HG03196 (cell line): ENCODE measurements at regions not wholly inside any gene's neighbourhood (a gene's known extent, or its start where the extent isn't known, plus 50 kb on each side); places are given as distances from the start of the nearest gene placed in this dataset.

Experiments
- ATAC-seq: cut with Tn5 transposase; IDR thresholded peaks from one replicate; pipeline ENCODE4 v1.9.1; 2021; ENCODE audit not compliant: unreplicated experiment

DNA sequence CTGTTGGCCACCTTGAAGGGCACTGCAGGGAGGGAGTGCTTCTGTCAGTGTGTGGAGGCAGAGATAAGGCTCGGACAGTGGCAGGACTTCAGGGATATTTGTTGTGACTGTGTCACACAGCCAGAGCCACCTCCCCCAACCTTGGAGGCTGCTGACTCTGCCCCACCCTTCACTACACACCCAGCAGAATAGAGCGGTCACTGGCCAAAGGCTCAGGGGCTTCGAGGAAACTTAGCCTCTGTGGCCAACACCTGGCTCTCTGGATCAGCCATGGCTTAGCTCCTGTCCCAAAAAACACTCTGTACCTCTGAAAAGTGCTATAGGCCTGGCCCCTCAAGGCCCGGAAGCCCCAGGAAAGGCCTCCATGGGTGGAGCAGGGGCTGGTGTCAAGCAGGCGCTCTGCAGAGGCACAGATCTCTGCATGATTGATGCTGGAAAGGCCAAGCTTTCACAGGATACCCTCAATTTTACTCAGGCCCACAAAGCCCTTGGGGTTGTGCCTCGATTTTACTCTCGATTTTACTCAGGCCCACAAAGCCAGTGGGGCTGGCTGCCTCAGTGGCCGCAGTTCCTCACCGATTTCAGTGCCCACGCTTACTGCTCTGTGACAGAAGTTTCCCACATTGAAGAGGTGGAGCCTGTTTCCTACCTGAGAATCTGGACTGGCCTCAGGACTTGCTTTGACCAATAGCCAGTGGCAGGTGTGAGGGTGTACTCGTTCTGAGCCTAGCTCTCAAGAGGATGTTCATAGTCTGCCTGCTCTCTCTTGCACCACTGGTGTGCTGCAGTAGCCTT, 113.2 kb upstream of the GPR26 start:
- ATAC-seq, result no peak

GRCh38 chr10:123553810-123554430, 112.2 kb upstream of the GPR26 start:
- ATAC-seq, result no peak

GRCh38 chr10:123554656-123555055, 111.5 kb upstream of the GPR26 start:
- no peak for ATAC-seq

- no peak for ATAC-seq
Observed at GRCh38 chr10:123555616-123556015, 110.5 kb upstream of the GPR26 start.

GRCh38 chr10:123556049-123556448, 110.1 kb upstream of the GPR26 start:
- no peak for ATAC-seq

DNA sequence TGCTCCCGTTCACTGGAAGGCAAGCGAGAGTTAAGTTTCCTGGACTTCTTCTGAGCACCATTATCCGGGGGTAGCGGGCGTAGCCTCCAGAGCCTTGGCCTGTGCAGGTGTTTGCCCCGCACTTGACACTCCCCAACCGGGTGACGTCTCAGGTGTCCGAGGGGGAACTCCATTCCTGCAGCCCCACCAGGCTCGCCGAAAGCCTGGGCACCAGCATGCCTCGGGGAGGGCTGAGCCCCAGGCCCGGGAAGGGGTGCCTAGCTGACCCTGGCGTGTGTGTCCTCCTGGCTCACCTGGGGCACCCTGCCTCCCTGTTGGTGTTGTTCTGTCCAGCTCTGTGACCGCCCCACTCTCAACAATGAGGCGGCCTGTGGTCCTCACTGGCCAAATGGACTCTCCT, 109.4 kb upstream of the GPR26 start:
- no peak for ATAC-seq

GRCh38 chr10:123557366-123558108, 108.6 kb upstream of the GPR26 start:
- no peak for ATAC-seq

DNA sequence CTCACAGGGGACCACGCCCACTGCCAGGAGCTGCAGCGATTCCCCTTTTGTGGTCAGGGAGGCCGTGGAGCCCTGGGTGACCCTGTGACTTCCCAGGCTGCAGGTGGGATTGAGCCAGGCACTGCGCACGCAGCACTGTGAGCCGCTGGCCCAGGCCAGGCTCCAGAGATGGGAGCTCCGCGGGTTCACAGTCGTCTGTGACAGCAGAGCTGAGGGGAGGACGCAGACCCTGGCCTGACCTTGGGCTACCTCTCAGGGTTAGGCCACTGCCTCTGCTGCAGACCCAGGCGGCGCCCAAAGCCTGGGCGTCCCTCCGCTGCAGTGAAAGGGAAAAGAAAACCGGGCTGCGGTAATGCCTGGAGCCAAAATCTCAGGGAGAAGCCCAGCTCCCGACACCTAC, 107.5 kb upstream of the GPR26 start:
- no peak for ATAC-seq

DNA sequence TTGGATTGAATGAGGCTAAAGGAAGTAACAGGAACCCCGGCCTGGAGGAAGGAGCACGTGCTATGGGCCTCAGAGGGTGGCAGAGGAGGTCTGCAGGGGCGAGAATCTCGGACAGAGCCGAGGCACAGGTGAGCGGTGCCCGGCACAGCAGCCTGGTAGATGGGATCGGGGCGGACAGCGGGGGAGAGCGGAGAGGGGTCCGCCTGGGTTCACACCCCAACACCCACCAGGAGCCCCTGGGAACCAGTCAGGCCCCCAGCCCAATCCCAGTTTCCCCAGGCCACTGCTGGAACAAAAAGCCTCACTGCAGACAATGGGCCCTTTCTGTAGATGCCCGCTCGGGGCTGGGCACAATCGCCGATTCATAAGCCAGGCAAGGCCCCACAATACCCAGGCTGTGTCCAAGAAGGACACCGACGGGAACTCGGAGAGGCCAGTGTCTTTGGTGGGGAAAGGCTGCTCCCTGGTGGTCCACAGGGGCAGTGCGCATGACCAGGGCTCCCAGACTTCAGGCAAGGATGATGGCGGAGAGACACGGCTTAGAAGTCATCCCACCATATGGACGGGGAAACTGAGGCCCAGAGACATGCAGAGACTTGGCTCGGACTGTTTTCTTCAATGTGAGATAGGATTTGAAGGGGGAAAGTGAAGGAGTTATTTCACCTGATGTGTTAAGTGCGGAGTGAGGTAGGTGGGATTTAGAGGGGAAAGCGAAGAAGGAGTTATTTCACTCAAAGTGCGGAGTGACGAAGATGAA, 106.9 kb upstream of the GPR26 start:
- no peak for ATAC-seq

GRCh38 chr10:123559823-123560092, 106.4 kb upstream of the GPR26 start:
- no peak for ATAC-seq

DNA sequence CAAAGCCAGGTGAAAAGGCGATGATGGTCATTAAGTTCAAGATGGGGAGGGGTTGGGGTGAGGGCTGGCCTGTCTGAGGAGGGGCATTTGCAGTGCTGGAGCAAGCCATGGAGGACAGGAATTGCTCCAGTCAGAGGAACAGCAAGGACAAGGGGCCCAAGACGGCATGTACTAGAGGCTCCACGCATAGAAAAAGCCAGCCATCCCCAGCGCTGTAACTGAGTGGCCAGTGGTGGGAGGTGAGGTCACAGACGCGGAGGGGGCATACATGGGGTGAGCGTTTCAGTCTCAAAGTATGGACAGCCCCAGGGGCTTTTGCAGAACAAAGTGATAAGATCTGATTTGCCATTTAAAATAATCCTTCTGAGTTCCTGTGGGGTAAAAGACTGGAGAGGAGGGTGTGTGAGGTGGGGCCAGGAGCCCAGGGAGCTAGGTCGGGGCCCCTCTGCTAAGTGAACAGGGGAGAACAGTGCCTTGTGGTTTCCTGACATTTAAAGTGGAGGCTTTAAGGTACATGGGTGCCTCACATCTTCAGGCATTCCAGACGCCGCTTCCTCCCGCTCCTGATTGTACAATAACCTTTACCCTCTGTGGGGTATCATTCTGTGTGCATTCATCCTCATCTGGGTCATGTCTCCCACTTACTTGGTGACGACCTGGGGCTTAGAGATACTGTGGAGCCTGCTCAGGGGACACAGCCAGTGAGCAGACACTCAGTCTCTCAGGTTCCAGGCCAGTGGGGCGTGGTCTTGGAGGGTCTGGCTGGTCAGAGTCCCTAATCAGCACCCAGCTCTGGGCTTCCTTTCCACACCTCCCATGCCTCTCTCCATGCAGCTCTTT, 105.6 kb upstream of the GPR26 start:
- no peak for ATAC-seq

GRCh38 chr10:123561141-123561440, 105.1 kb upstream of the GPR26 start:
- ATAC-seq, result no peak

- ATAC-seq, result no peak
Observed at GRCh38 chr10:123562387-123562786, 103.8 kb upstream of the GPR26 start.

GRCh38 chr10:123562811-123563580, 103.2 kb upstream of the GPR26 start:
- ATAC-seq, result no peak

GRCh38 chr10:123563581-123563855, 102.6 kb upstream of the GPR26 start:
- no peak for ATAC-seq

GRCh38 chr10:123563994-123564393, 102.2 kb upstream of the GPR26 start:
- ATAC-seq, result no peak

DNA sequence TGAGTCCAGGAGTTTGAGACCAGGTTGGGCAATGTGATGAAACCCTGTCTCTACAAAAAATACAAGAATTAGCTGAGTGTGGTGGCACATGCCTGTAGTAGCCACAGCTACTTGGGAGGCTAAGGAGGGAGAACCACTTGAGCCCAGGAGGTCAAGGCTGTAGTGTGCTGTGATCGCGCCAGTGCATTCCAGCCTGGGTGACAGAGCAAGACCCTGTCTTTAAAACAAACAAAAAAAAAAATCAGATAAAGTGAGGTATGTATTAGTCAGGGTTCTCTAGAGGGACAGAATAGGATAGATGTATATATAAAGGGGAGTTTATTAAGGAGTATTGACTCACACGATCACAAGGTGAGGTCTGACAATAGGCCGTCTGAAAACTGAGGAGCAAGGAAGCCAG, 101.5 kb upstream of the GPR26 start:
- no peak for ATAC-seq

DNA sequence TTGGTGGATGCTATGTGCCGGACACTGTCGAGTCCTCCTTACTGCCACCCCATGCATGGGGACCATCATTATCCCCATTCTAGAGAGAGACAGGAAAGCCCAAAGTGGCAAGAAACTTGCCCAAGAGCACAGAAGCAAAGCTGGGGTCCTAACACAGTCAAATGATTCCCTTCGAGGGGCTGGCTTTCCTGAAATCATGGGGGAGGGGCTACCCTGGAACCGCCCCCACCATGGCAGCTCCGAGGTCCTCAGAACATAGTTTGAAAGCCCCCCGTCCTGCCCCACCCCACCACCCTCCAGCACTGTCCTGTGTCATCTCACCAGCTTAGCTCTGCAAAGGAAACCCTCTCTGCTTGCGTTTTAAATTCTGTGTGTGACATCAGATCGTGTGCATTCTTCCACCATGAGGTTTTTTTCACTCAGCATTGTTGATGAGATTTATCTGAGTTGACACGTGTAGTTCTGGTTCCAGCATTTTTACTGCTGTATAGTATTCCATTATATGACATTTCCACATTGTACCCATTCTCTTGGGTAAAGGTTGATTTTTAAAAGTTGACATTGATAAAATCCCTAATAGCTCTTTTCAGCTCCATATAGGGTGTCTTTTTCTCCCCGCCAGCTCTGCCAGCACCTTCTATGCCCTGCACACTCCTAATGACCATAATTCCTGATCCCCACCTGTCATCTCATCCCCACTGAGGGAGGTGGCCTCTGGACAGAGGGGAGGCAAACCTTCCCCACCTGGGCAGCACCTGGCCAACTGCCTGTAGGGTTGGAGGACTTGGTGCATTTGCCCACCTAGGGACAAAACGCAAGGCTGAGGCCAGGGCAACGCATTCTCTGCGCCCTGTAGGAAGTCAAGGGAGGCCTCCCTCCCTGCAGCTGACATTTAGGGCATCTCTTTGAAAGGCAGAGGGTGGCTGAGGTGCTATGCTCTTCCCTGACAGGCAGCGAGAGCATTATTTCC, 100.2 kb upstream of the GPR26 start:
- ATAC-seq, result no peak
